ENCODE measurements at regions not wholly inside any gene's neighbourhood (a gene's known extent, or its start where the extent isn't known, plus 50 kb on each side); places are given as distances from the start of the nearest gene placed in this dataset.

DNA sequence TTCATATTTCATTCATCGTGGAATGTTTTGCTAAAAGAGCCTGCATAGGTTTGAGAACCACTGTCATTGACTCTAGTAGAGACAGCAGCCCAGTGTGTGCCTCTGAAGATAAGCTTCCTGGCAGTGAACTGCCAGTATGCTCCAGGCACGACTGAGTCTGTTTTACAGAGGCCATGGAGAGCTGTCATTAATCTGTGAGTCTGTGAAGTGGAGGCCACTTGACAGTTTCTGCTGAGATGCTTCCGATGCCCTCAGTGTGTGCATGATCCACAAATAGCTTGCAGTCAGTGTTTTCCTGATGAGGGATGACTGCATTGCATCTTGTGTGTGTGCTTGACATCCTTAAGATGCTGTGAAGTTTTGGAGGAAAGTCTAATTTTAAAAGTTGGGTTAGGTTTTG lies 162.2 kb downstream of the PFKFB3 start:
- ATAC-seq (replicated peaks in 1 of 2) (no peak), DNase-seq (no peak)
- no peak overlapping the region for H3K4me3 Mint-ChIP-seq
- H3K36me3 Mint-ChIP-seq (ENCODE audit: insufficient read depth in 2 of 2), result peaks cover 14 to 26% of the 10 kb centered on the region in 2 donors
- H3K9me3 Mint-ChIP-seq, result peaks cover 7 to 12% of the 10 kb centered on the region in 2 donors
- peaks cover 6% of the 10 kb centered on the region for H3K27me3 Mint-ChIP-seq (ENCODE audit: low read depth)
- no peak overlapping the region for H3K27ac Mint-ChIP-seq
- H3K4me1 Mint-ChIP-seq (ENCODE audit: low read depth), result no peaks in the 10 kb centered on the region

DNA sequence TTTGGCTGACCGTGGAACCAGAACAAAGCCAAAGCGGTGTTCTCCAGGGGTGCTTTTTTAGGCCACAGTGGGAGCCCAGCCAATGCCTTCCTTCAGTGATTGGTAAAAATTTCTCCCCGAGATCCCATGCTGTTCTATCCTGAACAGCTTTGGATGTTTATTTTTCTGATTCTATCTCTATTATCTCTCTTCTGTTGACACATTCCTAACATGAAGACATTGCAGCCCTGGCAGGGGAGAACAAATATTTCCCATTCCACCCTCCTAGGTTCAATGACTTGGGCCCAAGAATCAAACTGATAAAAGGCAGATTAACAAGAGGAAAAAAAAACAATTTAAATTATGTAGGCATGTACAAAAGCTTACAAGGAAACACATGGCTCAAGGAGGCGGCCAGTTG lies 162.7 kb downstream of the PFKFB3 start:
- H3K4me1 Mint-ChIP-seq (ENCODE audit: low read depth), result no peaks in the 10 kb centered on the region
- H3K27ac Mint-ChIP-seq, result no peak overlapping the region

More for the DNA sequence above, 162.7 kb downstream of the PFKFB3 start:
- Mint-ChIP-seq H3K9me3 (peaks cover 6 to 11% of the 10 kb centered on the region in 2 donors), H3K27me3 (ENCODE audit: low read depth) (peaks cover 6% of the 10 kb centered on the region), H3K36me3 (ENCODE audit: insufficient read depth in 2 of 2) (peaks cover 12 to 23% of the 10 kb centered on the region in 2 donors), H3K4me3 (no peak overlapping the region)
- DNase-seq (no peak), ATAC-seq (replicated peaks in 1 of 2) (no peak)
